ENCODE measurements at regions not wholly inside any gene's neighbourhood (a gene's known extent, or its start where the extent isn't known, plus 50 kb on each side); places are given as distances from the start of the nearest gene placed in this dataset.
"Not testable (repeated sequence)": the region's sequence is repeated elsewhere in the genome, so short reads cannot be mapped to it uniquely, and the experiment has no call there.

DNA sequence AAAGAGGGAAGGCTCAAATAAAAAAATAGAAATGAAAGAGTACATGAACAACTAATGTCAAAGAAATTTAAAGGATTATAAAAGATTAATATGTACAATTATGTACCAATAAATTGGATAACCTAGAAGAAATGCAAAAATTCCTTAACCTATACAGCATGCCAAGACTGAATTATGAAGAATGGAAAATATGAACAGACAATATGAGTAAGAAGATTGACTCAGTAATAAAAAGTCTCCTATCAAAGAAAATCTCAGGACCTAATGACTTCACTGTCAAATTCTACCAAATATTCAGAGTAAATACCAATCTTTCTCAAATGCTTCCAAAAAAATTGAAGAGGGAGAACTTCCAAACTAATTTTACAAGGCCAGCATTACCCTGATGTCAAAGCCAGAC, 120.2 kb upstream of the SPOPL start:
- DNase-seq (ENCODE audit: low read depth), result no peak

DNA sequence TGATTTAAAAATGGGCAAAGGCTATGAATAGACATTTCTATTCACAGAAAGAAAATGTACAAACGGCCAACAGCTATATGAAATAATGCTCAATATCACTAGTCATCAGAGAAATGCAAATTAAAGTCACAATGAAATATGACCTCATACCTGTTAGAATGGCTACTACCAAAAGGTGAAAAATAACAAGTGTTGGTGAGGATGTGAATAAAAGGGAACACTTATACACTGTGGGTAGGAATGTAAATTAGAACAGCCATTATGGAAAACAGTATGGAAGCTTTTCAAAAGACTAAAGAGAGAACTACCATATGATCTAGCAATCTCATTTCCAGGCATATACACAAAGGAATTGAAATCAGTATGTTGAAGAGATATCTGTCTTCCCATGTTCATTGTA, 118.9 kb upstream of the SPOPL start:
- no peak for DNase-seq (ENCODE audit: low read depth)

DNA sequence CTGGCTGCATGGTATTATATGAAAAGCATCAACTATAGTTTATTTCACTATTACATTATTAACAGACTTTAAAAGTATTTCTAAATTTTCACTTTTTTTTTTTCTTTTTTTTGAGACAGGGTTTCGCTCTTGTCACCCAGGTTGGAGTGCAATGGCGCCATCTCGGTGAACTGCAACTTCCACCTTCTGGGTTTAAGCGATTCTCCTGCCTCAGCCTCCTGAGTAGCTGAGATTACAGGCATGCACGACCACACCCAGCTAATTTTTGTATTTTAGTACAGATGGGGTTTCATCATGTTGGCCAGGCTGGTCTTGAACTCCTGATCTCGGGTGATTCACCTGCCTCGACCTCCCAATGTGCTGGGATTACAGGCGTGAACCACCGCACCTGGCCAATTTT, 115.4 kb upstream of the SPOPL start:
- not testable (repeated sequence) for DNase-seq (ENCODE audit: low read depth)

GRCh38 chr2:138389063-138389462, 112.5 kb upstream of the SPOPL start:
- no peak for DNase-seq (ENCODE audit: low read depth)

DNA sequence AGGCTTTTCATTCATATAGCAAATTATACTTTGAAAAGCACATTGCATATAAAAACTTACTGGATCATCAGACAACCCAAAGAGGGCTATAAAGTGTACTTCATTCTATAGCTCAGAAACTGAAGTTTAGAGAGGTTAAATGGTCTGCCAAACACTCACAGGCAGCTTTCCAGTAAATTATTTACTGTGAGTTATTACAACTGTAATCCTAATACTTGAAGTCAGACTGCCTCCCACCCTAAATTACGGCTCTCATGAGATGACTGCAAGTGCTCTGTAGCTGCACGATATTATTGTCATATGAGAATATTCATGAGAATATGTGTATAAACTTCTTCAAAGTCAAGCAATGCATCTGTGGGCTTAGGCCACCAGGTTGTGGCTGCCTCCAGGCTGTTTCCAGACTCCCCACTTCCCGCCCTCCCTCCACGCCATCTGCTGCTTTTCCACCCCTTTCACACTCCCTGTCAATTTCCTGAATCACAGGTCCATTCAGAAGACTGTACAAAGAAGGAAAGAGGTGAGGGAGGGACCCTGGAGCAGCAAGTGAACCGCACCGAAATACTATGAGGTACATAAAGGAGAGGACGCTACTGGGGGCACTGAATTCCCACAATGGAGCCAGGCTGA, 111.1 kb upstream of the SPOPL start:
- DNase-seq (ENCODE audit: low read depth), result no peak

- DNase-seq (ENCODE audit: low read depth), result no peak
These were observed 109.6 kb upstream of the SPOPL start for GRCh38 chr2:138391946-138392345.

GRCh38 chr2:138395565-138396306, 105.8 kb upstream of the SPOPL start:
- DNase-seq (ENCODE audit: low read depth), result peak; percentile 31

GRCh38 chr2:138396843-138397242, 104.7 kb upstream of the SPOPL start:
- DNase-seq (ENCODE audit: low read depth), result no peak

DNA sequence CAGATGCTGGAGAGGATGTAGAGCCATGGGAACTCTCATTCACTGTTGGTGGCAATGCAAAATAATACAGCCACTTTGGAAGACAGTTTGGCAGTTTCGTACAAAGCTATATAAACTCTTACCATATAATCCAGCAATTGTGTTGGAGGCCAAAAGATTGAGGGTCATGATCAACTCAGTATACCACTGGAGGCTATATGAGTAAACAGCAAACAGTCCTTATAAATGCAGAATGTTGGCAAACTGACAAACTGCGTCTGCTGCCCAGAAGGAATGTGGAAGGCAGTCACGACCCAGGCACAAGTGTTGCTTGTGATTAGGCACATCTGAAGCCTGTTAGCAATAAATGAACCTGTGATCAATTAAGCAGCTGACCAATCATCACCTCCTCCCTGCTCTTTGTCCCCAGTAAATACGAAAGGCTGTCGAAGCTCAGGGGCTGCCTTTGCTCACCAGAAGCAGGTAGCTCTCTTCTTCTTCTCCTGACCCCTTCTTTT, 98.1 kb upstream of the SPOPL start:
- no peak for DNase-seq (ENCODE audit: low read depth)

DNA sequence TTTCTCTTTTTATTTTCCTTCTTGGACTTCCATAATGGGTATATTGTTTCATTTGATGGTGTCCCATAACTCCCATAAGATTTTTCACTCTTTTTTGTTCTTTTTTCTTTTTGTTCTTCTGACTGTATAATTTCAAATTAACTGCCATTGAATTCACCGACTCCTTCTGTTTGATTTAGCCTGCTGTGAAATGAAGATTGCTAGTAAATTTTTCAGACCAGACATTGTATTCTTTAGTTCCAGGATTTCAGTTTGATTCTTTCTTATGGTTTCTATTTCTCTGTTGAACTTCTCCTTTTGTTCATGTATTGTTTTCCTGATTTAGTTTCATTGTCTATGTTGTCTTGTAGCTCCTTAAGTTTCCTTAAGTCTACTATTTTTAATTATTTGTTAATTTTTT, 87.6 kb upstream of the SPOPL start:
- no peak for DNase-seq (ENCODE audit: low read depth)

- DNase-seq (ENCODE audit: low read depth), result no peak
These were observed 85.6 kb upstream of the SPOPL start for GRCh38 chr2:138415985-138416384.

GRCh38 chr2:138418453-138418852, 83.1 kb upstream of the SPOPL start:
- no peak for DNase-seq (ENCODE audit: low read depth)

GRCh38 chr2:138421315-138421970, 80.1 kb upstream of the SPOPL start:
- no peak for DNase-seq (ENCODE audit: low read depth)

GRCh38 chr2:138421971-138422335, 79.6 kb upstream of the SPOPL start:
- peak; percentile 29 for DNase-seq (ENCODE audit: low read depth)

GRCh38 chr2:138423198-138423597, 78.4 kb upstream of the SPOPL start:
- no peak for DNase-seq (ENCODE audit: low read depth)

- no peak for DNase-seq (ENCODE audit: low read depth)
These were observed 77.8 kb upstream of the SPOPL start for GRCh38 chr2:138423745-138424144.

- DNase-seq (ENCODE audit: low read depth), result no peak
These were observed 77.0 kb upstream of the SPOPL start for GRCh38 chr2:138424436-138425140.

DNA sequence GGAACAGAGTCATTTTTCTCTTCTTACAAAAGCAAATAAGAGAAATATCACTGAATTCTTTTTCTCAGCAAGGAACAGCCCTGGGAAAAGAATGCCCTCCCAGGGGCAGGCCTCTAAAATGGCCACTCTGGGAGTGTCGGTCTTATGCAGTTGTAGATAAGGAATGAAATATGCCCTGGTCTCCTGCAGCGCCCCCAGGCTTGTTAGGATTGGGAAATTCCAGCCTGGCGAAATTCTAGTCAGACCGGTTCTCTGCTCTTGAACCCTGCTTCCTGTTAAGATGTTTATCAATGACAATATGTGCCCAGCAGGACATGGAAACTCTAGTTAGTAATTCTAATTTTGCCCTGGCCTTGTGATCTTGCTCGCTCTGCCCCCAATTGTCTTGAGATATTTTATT, 75.5 kb upstream of the SPOPL start:
- not testable (repeated sequence) for DNase-seq (ENCODE audit: low read depth)

- no peak for DNase-seq (ENCODE audit: low read depth)
These were observed 72.7 kb upstream of the SPOPL start for GRCh38 chr2:138428710-138429440.

- no peak for DNase-seq (ENCODE audit: low read depth)
These were observed 71.4 kb upstream of the SPOPL start for GRCh38 chr2:138430181-138430580.

DNA sequence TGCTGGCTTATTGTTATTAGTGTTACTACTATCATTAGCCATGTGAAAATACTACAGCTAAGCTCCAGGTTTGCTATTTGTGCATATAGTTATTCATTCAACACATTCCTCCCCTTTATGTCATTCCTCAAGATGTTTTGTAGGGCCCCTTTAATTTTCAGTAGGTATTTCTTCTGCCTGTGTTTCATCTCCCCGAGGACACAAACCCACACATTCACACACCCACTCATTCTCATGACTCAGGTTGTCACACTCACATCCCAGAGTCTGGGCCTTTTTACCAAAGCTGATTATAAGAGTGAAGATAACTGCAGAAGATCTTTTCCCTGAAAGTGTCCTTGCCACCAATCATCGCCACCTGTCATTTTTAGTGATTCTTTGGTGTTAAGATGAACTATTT, 68.6 kb upstream of the SPOPL start:
- no peak for DNase-seq (ENCODE audit: low read depth)

Data from myocyte (in vitro differentiated cells).